PC-9 (cell line): ENCODE measurements at regions not wholly inside any gene's neighbourhood (a gene's known extent, or its start where the extent isn't known, plus 50 kb on each side); places are given as distances from the start of the nearest gene placed in this dataset.

Experiments used
- BruUV-seq: library from RNA; stranded (reverse); fragments of 400-500 nt; replicated peaks from 2 replicates; lab custom pipeline; 2021; lab: Mats Ljungman, UMichigan
- CTCF ChIA-PET: fragments of 300-600 bp; sonication (Branson Sonifier 250); formaldehyde crosslinking; loops from one replicate; lab custom pipeline; 2022; ENCODE audit warnings: antibody characterized with exemption; lab: Charles Lee
- POLR2A ChIA-PET: fragments of 300-600 bp; sonication (Branson Sonifier 250); formaldehyde crosslinking; loops from one replicate; lab custom pipeline; 2022; ENCODE audit warnings: antibody characterized with exemption; ENCODE audit not compliant: unreplicated experiment; lab: Charles Lee
- DNase-seq, 2 experiments: peaks; one replicate each; pipeline versions ENCODE4 v3.0.0 to v3.0.0-alpha.2; 2015 to 2022; ENCODE audit warnings: mixed read lengths in 1 of 2
- H2AFZ ChIP-seq: fragments of 200-600 bp; sonication (generic); 2 replicates; pipeline ENCODE4 v1.8.1; 2017; ENCODE audit warnings: antibody characterized with exemption
- H3F3A ChIP-seq: fragments of 200-600 bp; sonication (generic); 2 replicates; pipeline ENCODE4 v1.8.1; 2017; ENCODE audit warnings: antibody characterized with exemption, mild to moderate bottlenecking, low read depth; ENCODE audit not compliant: insufficient read depth
- H3K27ac ChIP-seq: fragments of 200-600 bp; sonication (generic); 2 replicates; pipeline ENCODE4 v1.6.1; 2016; ENCODE audit warnings: mixed run types
- H3K27me3 ChIP-seq: fragments of 200-600 bp; sonication (generic); 2 replicates; pipeline ENCODE4 v1.6.1; 2016; ENCODE audit warnings: low read depth, mixed run types; ENCODE audit not compliant: insufficient read depth
- H3K36me3 ChIP-seq: fragments of 200-600 bp; sonication (generic); 2 replicates; pipeline ENCODE4 v1.6.1; 2016; ENCODE audit warnings: low read depth, mixed run types
- H3K4me1 ChIP-seq: fragments of 200-600 bp; sonication (generic); replicated peaks from 2 replicates; pipeline ENCODE4 v1.6.1; 2016; ENCODE audit warnings: mixed run types; ENCODE audit not compliant: insufficient read depth
- H3K4me2 ChIP-seq: fragments of 200-600 bp; sonication (generic); 2 replicates; pipeline ENCODE4 v1.6.1; 2017; ENCODE audit warnings: mixed run types
- H3K4me3 ChIP-seq: fragments of 200-600 bp; sonication (generic); 2 replicates; pipeline ENCODE4 v1.6.1; 2016; ENCODE audit warnings: mixed run types
- H3K79me2 ChIP-seq: fragments of 200-600 bp; sonication (generic); 2 replicates; pipeline ENCODE4 v1.6.1; 2017; ENCODE audit warnings: low read depth, mixed run types
- H3K9me2 ChIP-seq: fragments of 200-600 bp; sonication (generic); 2 replicates; pipeline ENCODE4 v1.8.1; 2017; ENCODE audit warnings: mild to moderate bottlenecking; ENCODE audit not compliant: insufficient read depth
- H3K9me3 ChIP-seq: fragments of 200-600 bp; sonication (generic); 2 replicates; pipeline ENCODE4 v1.8.1; 2016; ENCODE audit warnings: low read depth; ENCODE audit not compliant: insufficient read depth
- H4K20me1 ChIP-seq: fragments of 200-600 bp; sonication (generic); 2 replicates; pipeline ENCODE4 v1.8.1; 2017; ENCODE audit not compliant: insufficient read depth
- CTCF ChIP-seq: fragments of 200-600 bp; sonication (generic); conservative IDR thresholded peaks from 2 replicates; pipeline ENCODE4 v1.6.1; 2017; ENCODE audit warnings: mixed run types, antibody characterized with exemption, mild to moderate bottlenecking, moderate library complexity
- EZH2 ChIP-seq: fragments of 200-600 bp; sonication (generic); IDR thresholded peaks from 2 replicates; pipeline ENCODE4 v1.8.0; 2017; ENCODE audit warnings: antibody characterized with exemption, low read depth
- intact Hi-C: fragments of 100-400 bp; cut with micrococcal nuclease; formaldehyde crosslinking; loops from one replicate; pipeline ENCODE4 v1.10.0; 2022; ENCODE audit not compliant: unreplicated experiment

GRCh38 chr10:129041916-129042315 is 425.1 kb upstream of the MGMT start:
- Histone ChIP-seq H3K27me3 (peaks cover 42% of the 10 kb centered on the region), H4K20me1 (no peaks in the 10 kb centered on the region), H3K36me3 (no peaks in the 10 kb centered on the region), H3K4me3 (no peak overlapping the region), H3K79me2 (no peaks in the 10 kb centered on the region), H3K27ac (no peak overlapping the region), H3K4me2 (no peak overlapping the region), H3K9me3 (no peaks in the 10 kb centered on the region), H2AFZ (no peak overlapping the region), H3K9me2 (no peaks in the 10 kb centered on the region), H3K4me1 (no peaks in the 10 kb centered on the region), H3F3A (no peaks in the 10 kb centered on the region)
- no TSS peak for BruUV-seq
- POLR2A ChIA-PET: no interaction called here
- DNase-seq: no peak
- CTCF ChIA-PET: no interaction called here
- intact Hi-C loops: no loop called here
- TF ChIP-seq EZH2: no peak
- TF ChIP-seq CTCF: no peak

- DNase-seq: no peak
- no peaks in the 10 kb centered on the region for H3K9me3 ChIP-seq
- H3K36me3 ChIP-seq: no peaks in the 10 kb centered on the region
- H2AFZ ChIP-seq: no peak overlapping the region
- intact Hi-C loops: no loop called here
- ChIA-PET POLR2A (no interaction called here), CTCF (no interaction called here)
- H3K27ac ChIP-seq: no peak overlapping the region
- H3K4me2 ChIP-seq: no peak overlapping the region
- H3K79me2 ChIP-seq: no peaks in the 10 kb centered on the region
- TF ChIP-seq EZH2 (no peak), CTCF (no peak)
- BruUV-seq: no TSS peak
- no peak overlapping the region for H3K4me3 ChIP-seq
- H4K20me1 ChIP-seq: no peaks in the 10 kb centered on the region
- no peaks in the 10 kb centered on the region for H3F3A ChIP-seq
- no peaks in the 10 kb centered on the region for H3K4me1 ChIP-seq
- peaks cover 45% of the 10 kb centered on the region for H3K27me3 ChIP-seq
- H3K9me2 ChIP-seq: no peaks in the 10 kb centered on the region
Observed at GRCh38 chr10:129042776-129043595, 424.1 kb upstream of the MGMT start.

GRCh38 chr10:129043691-129044090 is 423.4 kb upstream of the MGMT start:
- Histone ChIP-seq H3K4me1 (no peaks in the 10 kb centered on the region), H3K79me2 (no peaks in the 10 kb centered on the region), H3K27ac (no peak overlapping the region), H3K4me2 (no peak overlapping the region), H3K9me3 (no peaks in the 10 kb centered on the region), H3K36me3 (no peaks in the 10 kb centered on the region), H3K4me3 (no peak overlapping the region), H3K9me2 (no peaks in the 10 kb centered on the region), H2AFZ (no peak overlapping the region), H3F3A (no peaks in the 10 kb centered on the region), H4K20me1 (no peaks in the 10 kb centered on the region), H3K27me3 (peaks cover 50% of the 10 kb centered on the region)
- TF ChIP-seq CTCF (no peak), EZH2 (no peak)
- no TSS peak for BruUV-seq
- ChIA-PET CTCF (no interaction called here), POLR2A (no interaction called here)
- no peak for DNase-seq
- intact Hi-C loops: no loop called here
